HFFc6 (cell line): ENCODE measurements at regions not wholly inside any gene's neighbourhood (a gene's known extent, or its start where the extent isn't known, plus 50 kb on each side); places are given as distances from the start of the nearest gene placed in this dataset.

Experiments used
- DNase-seq: peaks from one replicate; pipeline ENCODE4 v3.0.0-alpha.2; 2018
- H3K27ac Mint-ChIP-seq: 2 replicates; pipeline ENCODE4 v1.8.0; 2020; ENCODE audit warnings: mild to moderate bottlenecking, mixed read lengths
- H3K27me3 Mint-ChIP-seq: 2 replicates; pipeline ENCODE4 v1.8.0; 2021; ENCODE audit warnings: mild to moderate bottlenecking, moderate library complexity, mixed read lengths; ENCODE audit not compliant: insufficient read depth
- H3K36me3 Mint-ChIP-seq: 2 replicates; pipeline ENCODE4 v1.8.0; 2021; ENCODE audit warnings: low read depth, mixed read lengths
- H3K4me1 Mint-ChIP-seq: 2 replicates; pipeline ENCODE4 v1.8.0; 2020; ENCODE audit warnings: low read depth, mixed read lengths
- H3K4me3 Mint-ChIP-seq: 2 replicates; pipeline ENCODE4 v1.8.0; 2020; ENCODE audit warnings: mild to moderate bottlenecking, moderate library complexity, mixed read lengths
- H3K9me3 Mint-ChIP-seq: 2 replicates; pipeline ENCODE4 v1.8.0; 2020; ENCODE audit warnings: mild to moderate bottlenecking, mixed read lengths
- CTCF ChIP-seq: fragments of 200-600 bp; sonication (generic); IDR thresholded peaks from 2 replicates; pipeline ENCODE4 v1.5.0; 2021; ENCODE audit warnings: antibody characterized with exemption, mild to moderate bottlenecking

DNA sequence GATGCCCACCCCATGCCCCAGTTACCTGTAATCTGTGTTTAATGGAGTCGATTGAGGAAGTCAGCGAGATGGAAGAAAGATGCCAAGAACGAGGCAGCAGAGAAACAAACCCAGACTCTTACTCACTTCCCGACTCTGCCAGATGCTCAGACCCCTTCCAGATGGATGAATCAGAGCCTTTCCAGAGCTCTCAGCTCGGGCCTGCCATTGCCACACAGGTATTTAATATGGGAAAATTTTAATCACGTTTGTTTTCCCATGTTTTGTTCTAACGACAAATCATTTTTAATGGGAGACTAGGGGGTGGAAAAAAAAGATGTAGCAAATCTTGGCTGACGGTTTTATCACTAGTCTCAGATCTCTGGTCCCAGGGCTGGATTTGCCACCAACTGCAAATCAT lies 72.5 kb upstream of the SRRM4 start:
- Mint-ChIP-seq H3K27me3 (no peaks in the 10 kb centered on the region), H3K27ac (no peak overlapping the region), H3K9me3 (peaks cover 48% of the 10 kb centered on the region), H3K4me1 (no peaks in the 10 kb centered on the region), H3K36me3 (no peaks in the 10 kb centered on the region), H3K4me3 (no peak overlapping the region)
- no peak for TF ChIP-seq CTCF
- DNase-seq: no peak

DNA sequence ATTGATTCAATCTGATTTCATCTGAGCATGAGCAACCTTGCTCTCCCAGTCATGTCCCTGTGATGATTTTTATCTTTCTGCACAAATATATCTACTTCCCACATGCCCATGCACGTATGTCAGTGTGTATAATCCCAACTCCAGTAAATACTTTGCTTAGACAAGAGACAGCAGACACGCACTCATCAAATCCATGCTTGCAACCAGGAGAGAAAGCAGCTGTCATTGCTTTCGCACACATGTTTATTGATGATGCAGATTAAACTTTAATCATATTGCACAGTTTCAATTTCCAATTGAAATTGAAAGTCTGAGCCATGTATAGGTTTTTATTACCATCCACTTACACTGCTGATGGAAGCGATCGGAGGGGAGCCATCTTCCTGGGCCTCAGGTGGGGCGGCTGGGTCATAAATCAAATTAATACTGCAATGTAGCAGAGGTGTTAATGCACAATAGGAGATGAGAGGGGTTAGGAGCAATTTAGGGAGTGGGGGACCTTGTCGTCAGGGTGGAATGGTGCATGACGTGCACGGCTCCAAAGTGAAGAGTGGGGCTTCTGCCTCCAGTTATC lies 68.6 kb upstream of the SRRM4 start:
- Mint-ChIP-seq H3K36me3 (no peaks in the 10 kb centered on the region), H3K27ac (no peak overlapping the region), H3K4me1 (no peaks in the 10 kb centered on the region), H3K9me3 (peaks cover 35% of the 10 kb centered on the region), H3K27me3 (no peaks in the 10 kb centered on the region), H3K4me3 (no peak overlapping the region)
- no peak for TF ChIP-seq CTCF
- no peak for DNase-seq

DNA sequence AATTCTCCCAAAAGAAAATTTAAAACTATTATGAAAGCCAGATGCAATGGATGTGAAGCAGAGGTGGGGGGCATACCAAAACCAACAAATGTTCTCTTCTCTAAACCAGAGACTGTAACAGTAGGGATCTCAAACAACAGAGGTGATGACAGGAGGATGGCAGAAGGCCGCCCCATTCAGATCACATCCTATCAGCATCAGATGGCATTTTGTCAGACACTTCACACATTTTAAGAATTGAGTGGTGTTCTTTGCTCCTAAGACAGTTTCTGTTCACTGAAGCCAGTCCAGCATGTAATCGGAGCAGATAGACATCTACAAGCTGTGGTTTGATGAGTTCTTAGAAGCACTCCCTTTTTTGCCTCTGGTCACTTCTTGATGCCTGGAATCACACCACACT lies 59.6 kb upstream of the SRRM4 start:
- TF ChIP-seq CTCF: no peak
- Mint-ChIP-seq H3K4me1 (no peaks in the 10 kb centered on the region), H3K27ac (no peak overlapping the region), H3K36me3 (no peaks in the 10 kb centered on the region), H3K9me3 (peaks cover 51% of the 10 kb centered on the region), H3K27me3 (no peaks in the 10 kb centered on the region), H3K4me3 (no peak overlapping the region)
- no peak for DNase-seq

- H3K36me3 Mint-ChIP-seq: no peaks in the 10 kb centered on the region
- H3K4me1 Mint-ChIP-seq: no peaks in the 10 kb centered on the region
- H3K9me3 Mint-ChIP-seq: peaks cover 53% of the 10 kb centered on the region
- H3K27ac Mint-ChIP-seq: no peak overlapping the region
- DNase-seq: no peak
- TF ChIP-seq CTCF: no peak
- H3K27me3 Mint-ChIP-seq: no peaks in the 10 kb centered on the region
- H3K4me3 Mint-ChIP-seq: no peak overlapping the region
Measured at GRCh38 chr12:118922405-118922804, 58.9 kb upstream of the SRRM4 start.

- no peak overlapping the region for H3K27ac Mint-ChIP-seq
- H3K36me3 Mint-ChIP-seq: no peaks in the 10 kb centered on the region
- H3K27me3 Mint-ChIP-seq: no peaks in the 10 kb centered on the region
- H3K4me1 Mint-ChIP-seq: no peaks in the 10 kb centered on the region
- TF ChIP-seq CTCF: no peak
- peaks cover 66% of the 10 kb centered on the region for H3K9me3 Mint-ChIP-seq
- no peak overlapping the region for H3K4me3 Mint-ChIP-seq
- DNase-seq: no peak
Measured at GRCh38 chr12:118925407-118925806, 55.9 kb upstream of the SRRM4 start.

DNA sequence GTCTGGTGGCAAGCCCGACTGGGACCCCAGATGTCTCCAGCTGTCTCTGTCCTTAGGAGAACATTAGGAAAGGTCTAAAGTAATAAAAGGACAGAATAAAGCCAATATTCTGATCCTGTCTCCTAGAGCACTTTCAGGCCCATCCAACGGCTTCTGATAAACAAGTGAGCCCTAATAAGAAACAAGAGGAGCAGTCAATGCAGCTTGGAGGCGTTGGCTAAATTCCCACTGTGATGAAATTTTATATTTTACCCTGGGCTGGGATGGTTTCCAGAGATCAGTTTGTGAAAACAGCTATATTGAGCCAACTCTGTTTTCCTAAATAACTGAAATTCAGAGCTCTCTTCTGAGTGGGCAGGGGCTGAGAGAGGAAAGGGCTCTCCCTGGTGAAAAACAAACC lies 55.5 kb upstream of the SRRM4 start:
- H3K27ac Mint-ChIP-seq: no peak overlapping the region
- TF ChIP-seq CTCF: no peak
- no peaks in the 10 kb centered on the region for H3K4me1 Mint-ChIP-seq
- H3K9me3 Mint-ChIP-seq: peaks cover 67% of the 10 kb centered on the region
- no peak for DNase-seq
- H3K4me3 Mint-ChIP-seq: no peak overlapping the region
- no peaks in the 10 kb centered on the region for H3K36me3 Mint-ChIP-seq
- no peaks in the 10 kb centered on the region for H3K27me3 Mint-ChIP-seq
